OCI-M2 (cell line): ENCODE measurements at regions not wholly inside any gene's neighbourhood (a gene's known extent, or its start where the extent isn't known, plus 50 kb on each side); places are given as distances from the start of the nearest gene placed in this dataset.
"Not testable (repeated sequence)": the region's sequence is repeated elsewhere in the genome, so short reads cannot be mapped to it uniquely, and the experiment has no call there.

Source experiments
- DNase-seq: peaks from one replicate; lab custom pipeline; 2025; ENCODE audit not compliant: unreplicated experiment; lab: John Stamatoyannopoulos, UW

DNA sequence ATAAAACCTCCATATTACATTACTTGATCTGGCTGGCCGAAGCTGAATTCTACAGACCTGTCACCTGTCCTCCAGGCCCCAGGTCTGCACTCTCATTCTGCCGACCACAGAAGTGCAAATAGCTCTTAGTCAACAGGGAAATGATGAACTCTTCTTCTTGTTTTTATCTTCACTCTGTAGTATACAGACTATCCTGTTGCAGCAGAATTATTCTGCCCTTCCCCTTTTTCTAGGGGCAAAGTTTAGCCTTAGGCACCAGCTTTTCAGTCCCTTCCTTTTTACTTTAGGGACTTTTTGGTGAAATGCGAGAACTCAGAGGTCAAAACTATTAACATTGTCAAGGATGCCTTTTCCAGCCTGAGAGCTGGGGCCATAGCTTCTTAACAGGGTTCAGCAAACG is 229.6 kb upstream of the EGLN3 start:
- DNase-seq, result no peak

DNA sequence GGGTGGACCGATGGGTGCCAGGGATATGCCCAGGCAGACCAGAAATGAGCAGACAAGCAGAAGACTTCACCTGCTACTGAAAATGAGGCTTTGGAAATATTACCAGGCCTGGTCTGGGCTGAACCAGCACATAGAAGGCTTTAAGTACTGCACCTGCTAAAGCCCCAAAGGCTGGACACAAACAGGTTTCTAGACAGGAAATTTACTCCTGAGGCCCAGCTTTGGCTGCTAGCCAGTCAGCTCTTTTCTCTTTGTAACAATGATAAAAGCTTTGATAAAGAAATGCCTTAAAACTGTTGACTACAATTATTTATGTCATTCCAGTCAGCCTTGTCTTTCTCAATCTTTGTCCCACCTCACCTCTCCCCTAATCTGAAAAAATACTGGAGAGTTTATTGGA is 228.9 kb upstream of the EGLN3 start:
- DNase-seq, result no peak

DNA sequence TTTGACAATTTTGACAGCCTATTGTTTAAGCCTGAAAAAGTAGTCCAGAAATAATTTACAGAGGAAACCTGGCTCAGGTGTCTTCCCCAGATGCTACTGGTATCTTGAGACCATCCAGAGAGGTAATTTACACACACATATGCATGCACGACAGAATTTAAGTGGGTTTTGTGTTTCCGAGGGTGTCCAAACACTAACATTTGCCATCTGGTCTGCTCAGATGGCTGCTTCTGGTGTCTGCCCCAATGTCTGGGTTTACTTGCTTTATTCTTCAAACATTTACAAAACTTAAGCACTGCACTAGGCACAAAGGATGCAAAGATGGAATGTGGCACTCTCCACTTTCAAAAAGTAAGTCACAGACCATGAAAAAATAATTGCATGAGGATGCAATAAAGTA is 226.6 kb upstream of the EGLN3 start:
- DNase-seq, result no peak

DNA sequence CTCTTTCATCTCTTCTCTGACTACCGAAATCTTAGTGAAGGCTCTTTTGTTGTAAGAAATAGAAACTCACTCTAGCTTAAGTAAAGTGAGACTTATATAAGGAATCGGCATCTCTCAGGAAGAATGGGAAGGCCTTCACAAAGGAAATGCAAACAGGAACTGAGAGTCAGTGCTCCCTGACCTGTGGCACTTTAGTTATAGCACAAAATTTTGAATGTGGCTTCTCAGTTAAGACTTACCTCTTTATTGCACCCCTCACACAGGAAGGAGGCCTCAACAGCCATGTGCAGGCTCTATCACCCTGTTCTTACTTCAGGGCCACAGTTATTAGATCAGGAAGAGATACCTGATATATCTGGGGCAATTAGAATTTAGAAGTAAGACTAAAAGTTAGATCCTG is 224.7 kb upstream of the EGLN3 start:
- no peak for DNase-seq

DNA sequence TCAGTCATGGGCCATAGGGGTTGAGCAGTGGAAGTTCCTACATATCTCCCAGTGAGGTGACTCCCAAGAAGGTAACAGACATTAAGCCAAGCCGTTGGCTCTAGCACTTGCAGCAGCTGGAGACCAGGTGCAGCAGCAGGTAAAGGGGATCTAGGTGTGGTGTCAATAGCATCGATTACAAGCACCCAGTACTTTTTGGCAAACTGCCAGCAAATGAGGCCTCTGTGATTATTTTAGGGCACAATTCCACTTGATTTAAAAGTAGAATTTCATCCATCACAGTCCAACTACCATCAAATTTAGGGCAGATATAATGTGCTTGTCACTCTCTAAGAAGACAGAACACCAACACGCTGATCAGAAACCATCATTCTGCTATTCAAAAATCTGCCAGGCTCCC is 224.1 kb upstream of the EGLN3 start:
- no peak for DNase-seq

DNA sequence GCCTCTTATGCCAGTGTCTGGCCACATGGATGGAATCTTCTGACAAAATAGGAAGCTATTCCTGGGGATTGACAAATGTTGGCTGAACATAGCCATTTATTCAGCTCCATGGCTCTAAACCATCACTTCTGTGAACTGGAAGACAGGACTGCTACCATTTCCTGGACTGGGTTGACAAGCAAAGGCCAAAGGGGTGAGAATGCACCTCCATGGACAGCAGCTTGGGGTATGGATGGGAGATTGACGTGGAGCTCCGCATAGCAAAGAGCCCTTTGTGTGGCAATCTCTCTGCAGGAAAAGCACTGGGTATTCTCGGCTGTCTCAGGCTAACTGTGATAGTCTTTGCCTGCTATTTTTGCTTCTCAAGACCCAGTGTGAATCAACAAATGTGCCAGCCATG is 223.0 kb upstream of the EGLN3 start:
- DNase-seq, result no peak

DNA sequence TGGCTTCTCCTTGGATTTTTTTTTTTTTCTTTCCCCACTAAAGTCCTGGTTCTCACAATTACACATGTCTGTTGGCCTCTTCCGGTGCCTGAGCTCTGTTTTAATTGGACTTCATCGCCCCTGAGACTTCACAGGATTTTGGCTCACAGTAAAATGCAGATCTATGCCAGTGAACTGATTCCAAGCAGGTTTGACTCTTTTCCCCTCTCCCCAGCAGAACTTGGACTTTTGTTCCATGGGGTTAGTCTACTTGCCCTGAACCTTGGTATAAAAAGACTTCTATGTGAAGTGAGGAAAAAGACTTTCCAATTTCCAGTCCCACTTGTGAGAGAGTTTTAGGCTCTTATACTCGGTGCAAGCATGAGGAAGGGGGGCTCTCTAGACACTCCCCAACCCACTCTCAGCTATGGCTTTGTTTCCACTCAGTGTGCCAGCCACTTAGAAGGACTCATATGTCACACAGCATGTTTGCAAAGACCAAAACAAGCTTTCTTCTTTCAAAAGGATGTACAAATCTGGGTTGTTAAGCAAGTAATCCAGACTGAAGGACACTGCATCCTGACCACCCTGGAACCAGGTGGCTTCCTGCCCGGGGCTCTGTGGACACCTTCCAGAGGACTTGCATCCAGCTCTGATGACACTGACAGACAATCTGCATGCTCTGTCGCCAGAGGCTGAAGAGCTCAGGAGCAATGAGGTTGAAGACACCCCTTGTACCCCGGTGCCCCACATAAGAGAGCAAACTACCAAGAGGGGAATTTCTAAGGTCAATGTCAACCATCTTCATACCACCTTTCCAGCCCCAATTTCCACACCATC is 221.9 kb upstream of the EGLN3 start:
- DNase-seq, result no peak

DNA sequence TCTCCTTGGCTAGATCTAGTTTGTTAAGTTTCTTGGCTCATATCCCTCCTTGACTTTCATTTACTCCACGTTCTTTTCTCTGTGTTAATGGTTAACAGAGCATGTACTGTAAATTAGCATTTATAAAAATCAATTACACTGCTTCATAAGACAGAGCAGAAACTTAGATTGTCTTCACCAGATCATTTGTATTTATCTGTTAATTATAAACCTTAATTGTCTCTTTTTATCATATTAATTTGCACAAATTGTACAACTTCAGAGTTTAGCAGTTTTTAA is 221.2 kb upstream of the EGLN3 start:
- DNase-seq, result no peak

DNA sequence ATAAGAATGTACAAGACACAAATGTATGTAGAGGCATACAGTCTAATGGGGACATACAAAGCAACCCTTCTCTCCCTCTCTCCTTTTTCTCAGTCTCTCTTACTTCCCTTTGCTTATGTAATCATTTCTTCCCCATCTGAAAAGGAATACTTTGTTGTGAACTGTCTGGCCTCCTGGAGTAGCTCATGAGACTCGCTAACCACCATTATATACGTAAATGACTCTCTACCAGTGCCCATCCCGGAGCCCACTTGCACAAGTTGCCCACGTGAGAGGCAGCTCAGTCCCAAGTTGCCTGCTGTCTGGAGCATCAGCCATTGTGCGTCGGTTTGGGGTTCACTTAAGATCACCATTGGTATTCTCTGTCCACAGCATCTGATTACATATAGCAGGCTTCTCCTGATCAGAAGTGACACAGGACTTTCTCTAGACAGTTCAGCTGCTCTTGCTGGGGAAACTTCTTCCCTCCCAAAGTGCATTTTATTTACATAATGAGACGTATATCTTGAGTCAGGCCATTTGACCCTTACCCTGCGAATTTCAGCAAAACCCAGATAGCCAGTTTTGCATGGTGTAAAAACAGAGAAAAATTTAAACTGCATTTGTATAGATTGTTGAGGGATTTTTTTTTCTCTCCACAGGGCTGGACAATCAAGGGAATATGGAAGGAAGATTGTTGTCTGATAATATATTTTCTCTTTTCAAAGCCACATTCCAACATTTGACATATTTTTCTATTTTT is 220.7 kb upstream of the EGLN3 start:
- DNase-seq, result no peak

DNA sequence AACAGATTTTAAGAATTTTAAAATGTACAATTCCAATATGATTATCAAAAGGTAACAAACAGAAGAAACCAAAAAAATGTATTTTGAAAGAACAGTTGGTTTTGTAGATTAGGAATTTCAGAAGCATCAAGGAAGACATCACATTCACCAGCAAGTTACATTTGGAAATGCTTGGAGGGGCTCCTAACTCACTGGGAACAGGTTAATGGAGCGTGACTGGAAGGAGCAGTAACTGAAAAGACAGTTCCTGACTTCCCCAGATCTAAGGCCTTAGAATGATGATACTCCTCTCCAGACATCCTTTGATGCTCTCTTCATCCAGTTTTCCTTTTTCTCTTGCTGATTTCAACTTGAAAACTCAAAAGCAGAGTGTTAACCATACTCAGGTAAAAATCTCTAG is 220.0 kb upstream of the EGLN3 start:
- no peak for DNase-seq

DNA sequence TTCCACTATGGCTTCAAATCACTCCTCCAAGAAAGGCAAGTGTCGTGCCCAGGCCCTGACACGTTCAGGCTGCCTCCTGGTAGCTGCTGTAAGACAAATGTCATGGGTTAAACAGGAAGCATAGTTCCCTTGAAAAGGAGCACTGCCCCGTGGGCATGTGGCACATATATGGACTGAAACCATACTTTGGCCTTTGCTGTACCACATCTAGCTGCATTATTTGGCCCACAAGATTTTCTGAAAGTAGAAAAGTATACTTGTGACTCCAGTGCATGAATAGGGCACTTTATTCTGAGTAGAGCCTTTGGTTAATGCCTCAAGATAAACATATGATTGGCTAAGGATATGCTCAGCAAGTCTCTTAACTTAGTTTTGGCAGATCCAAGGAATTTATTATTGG is 218.7 kb upstream of the EGLN3 start:
- DNase-seq, result no peak

DNA sequence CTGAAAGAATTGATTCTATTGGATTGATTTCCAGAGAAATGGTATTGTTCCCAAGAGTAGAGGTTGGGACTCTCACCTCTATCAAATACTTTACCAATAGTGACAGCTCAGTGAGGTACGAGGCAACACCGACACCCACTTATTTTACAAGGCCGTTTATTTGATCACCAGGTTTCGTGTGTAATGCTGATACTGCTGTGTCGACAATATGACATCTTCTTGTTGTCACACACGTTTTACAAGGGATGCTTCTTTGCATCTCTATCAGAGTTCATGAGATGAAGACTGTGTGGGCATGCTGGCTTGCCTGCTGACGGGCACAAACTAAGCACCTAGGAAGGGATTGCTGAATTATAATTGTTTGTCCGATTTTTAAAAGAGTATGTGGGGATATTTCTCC is 217.8 kb upstream of the EGLN3 start:
- no peak for DNase-seq

DNA sequence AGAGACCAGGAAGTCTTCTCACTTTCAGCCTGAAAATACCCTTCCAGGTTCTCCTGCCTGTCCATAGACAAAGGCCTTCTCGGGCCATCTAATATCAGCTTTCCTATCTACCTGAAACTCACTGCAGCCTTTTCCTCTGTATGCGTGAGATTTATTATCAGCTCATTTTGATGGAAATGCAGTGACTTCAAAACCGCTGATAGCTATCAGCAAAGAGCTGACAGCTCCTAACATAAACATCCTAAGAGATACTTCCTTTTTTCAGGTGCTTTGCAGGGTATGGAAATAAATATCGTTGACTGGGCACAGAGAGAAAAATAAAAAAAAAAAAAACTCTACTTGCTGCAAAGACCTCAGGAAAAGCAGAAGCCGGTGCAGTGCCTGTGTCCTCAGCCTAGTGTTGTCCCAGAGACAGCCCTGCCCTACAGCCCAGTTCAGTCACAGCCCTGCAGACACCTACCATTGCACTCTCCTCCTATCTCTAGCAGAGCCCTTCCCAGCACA is 215.0 kb upstream of the EGLN3 start:
- no peak for DNase-seq

DNA sequence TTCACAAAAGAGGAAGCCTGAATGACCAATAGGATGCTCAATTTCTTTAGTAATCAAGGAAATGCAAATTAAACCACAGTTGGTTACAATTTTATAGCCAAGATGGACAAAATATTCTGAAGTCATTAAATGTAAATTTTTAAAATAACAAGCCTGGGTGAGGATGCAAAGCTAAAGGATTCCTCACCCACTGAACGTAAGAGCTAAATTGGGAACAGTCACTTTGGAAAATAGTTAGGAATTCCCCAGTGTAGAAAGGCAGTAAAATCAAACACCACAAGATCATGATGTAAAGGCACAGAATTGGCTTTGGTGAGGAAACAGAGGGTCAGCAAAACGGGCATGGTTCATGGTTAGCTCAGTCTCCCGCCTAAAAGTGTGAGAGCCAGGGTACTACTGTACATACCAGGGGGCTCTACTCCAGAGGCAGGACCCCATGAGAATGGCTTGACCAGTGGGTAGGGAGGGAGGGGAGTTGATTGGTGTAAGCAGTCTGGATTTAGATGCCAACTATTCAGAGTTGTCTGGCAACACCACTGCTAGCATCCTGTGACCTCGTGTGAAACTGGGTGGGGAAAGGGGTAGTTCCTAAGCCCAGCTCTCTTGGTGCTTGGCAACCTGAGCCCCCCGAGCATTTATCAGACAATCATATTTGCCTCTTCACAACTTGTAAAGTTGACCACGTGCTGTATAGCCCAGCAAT is 213.4 kb upstream of the EGLN3 start:
- DNase-seq, result no peak

DNA sequence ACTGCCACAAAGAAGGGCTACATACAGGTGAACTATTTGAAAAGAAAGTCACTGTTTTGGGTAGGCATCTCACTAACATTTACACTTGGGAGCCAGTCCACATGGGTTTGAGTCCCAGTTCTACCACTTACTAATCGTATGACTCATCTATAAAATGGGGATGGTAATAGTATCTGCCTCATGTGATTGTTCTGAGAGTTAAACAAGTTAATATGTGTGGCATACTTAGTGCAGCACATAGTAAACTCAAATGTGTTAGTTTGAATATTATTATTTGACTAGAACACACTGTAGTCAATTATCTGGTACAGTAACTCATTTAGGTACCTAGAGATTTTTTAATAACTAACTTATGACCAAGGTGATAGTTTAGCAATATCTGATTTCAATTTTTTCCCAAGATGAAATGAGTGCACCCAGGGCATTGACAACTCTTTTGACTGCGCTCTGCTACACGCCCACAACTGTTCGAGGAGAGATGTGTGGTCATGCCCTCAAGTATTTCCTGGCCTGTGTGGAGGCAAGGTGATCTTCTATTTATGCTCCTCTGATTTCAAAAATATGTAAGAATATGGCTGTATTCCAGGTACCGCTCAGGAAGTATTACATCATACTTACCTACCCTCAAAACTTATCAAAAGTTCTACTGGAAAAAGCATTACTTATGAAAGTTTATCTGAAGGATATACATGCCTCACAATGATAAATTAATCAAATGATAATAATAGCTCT is 210.6 kb upstream of the EGLN3 start:
- DNase-seq, result no peak

DNA sequence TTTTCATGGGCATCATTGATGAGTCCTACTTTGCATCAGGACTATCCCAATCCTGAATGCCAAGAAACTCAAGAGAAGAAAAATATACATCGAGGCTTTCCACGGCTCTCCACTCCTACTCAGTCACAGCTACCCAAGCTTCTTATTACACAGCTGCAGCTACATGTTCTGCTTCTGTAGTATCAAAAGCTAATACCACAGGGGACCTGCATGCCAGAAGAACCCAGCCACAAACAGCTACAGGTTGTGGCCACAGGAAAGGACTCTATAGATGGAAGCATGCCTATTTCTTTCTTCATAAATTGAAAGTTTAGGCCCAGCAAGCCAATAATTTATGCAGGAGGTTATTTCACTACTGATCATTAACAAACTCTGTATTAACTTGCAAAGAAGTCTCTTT is 209.7 kb upstream of the EGLN3 start:
- DNase-seq, result no peak

DNA sequence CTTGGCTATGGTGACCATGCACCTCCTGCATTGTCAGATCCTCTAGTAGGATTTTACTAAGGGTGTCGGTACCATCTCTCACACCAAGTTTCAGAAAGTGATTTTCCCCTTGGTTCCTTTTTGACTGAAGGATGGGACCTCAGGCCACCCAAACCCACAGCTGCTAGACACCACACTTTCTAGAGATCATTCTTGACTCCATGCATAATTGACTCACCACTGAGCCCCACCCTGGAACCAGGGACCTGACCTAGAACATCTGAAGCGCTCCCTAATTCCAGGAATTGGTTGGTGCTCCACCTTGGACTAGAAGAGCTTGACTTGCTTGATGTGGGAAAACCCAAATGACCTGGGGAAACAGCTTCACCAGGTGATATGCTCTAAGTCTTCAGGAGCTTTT is 206.8 kb upstream of the EGLN3 start:
- no peak for DNase-seq

DNA sequence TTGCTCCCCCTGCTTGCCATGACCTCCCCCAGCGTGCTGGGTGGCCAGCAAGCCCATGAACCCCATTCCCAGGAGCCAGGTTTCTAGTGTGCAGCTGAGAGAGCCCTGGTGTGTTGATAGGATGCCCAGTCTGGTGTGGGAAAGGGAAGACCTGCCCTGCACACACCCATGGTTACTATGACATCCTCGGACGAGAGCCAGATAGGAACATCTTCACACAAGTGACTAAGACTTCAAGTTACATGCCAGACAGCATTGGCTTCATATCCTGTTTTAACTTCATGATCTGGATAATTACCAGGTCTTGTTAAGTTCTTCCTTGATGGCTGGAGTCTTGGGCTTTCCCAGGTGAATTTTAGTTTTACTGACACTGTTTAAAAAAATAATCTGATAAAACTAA is 196.6 kb upstream of the EGLN3 start:
- DNase-seq, result no peak

DNA sequence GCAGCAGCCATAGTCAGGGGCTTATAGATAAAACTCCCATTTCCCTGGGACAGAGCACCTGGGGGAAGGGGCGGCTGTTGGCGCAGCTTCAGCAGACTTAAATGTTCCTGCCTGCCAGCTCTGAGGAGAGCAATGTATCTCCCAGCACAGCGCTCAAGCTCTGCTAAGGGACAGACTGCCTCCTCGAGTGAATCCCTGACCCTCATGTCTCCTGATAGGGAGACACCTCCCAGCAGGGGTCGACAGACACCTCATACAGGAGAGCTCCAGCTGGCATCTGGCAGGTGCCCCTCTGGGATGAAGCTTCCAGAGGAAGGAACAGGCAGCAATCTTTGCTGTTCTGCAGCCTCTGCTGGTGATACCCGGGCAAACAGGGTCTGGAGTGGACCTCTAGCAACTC is 189.3 kb upstream of the EGLN3 start:
- not testable (repeated sequence) for DNase-seq

DNA sequence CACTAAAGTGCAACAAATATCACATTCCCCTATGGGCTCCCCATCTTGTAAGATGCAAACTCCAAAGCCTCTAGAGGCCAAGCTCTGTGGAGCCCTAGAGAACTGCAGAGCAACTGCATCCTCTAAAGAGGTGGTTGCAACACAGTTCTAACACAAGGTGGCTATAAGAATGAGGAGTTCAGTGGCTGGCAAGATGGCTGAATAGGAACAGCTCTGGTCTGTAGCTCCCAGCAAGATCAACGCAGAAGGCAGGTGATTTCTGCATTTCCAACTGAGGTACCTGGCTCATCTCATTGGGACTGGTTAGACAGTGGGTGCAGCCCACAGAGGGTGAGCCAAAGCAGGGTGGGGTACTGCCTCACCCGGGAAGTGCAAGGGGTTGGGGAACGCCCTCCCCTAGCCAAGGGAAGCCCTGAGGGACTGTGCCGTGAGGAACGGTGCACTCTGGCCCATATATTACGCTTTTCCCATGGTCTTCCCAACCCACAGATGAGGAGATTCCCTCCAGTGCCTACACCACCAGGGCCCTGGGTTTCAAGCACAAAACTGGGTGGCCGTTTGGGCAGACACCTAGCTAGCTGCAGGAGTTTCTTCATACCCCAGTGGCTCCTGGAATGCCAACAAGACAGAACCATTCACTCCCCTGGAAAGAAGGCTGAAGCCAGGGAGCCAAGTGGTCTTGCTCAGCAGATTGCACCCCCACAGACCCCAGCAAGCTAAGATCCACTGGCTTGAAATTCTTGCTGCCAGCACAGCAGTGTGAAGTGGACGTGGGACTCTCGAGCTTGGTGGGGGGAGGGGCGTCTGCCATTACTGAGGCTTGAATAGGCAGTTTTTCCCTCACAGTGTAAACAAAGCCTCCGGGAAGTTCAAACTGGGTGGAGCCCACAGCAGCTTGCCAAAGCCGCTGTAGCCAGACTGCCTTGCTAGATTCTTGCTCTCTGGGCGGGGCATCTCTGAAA is 188.6 kb upstream of the EGLN3 start:
- DNase-seq, result not testable (repeated sequence)
